ENCODE measurements at regions not wholly inside any gene's neighbourhood (a gene's known extent, or its start where the extent isn't known, plus 50 kb on each side); places are given as distances from the start of the nearest gene placed in this dataset.

DNA sequence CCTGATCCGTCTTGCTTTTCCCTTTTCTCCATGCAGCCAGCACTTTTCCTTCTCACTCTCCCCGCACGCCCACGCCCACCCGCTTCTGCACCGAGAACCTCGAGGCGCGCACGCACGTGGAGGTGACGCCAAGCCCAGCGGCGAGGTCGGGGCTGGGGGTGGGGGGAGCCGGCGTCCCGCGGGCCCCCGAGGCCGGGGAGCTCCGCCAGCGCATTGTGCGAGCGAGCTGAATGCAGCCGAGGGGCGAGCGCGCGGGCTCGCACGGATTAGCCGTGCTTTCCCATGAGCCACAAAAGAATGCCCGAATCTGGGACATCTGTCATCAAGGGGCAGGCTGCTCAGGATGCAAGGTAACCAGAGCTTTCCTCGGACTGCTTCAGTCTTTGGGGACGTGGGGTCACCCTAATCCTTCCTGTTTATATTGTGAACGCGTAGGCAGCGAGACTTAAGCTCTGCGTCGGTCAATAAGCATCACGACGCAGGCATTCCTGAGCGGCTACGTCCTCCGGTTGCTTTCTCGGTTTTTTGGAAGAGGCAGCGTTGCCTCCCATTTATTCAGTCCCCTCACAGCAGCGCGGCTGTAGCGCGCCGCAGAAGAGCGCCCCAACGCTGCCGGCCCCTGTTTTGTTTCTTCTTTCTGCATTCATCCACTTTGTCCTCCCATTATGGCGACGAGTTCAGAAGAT is 67.3 kb upstream of the AKT3 start:
- H3K9me3 Mint-ChIP-seq = no peaks in the 10 kb centered on the region
- H3K4me1 Mint-ChIP-seq = peaks cover 5% of the 10 kb centered on the region
- H3K27ac Mint-ChIP-seq = no peak overlapping the region
- TF ChIP-seq, protein P1, sequence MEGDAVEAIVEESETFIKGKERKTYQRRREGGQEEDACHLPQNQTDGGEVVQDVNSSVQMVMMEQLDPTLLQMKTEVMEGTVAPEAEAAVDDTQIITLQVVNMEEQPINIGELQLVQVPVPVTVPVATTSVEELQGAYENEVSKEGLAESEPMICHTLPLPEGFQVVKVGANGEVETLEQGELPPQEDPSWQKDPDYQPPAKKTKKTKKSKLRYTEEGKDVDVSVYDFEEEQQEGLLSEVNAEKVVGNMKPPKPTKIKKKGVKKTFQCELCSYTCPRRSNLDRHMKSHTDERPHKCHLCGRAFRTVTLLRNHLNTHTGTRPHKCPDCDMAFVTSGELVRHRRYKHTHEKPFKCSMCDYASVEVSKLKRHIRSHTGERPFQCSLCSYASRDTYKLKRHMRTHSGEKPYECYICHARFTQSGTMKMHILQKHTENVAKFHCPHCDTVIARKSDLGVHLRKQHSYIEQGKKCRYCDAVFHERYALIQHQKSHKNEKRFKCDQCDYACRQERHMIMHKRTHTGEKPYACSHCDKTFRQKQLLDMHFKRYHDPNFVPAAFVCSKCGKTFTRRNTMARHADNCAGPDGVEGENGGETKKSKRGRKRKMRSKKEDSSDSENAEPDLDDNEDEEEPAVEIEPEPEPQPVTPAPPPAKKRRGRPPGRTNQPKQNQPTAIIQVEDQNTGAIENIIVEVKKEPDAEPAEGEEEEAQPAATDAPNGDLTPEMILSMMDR (IDR thresholded peaks at IDR 0.05; ENCODE audit: unreplicated experiment in 3 of 3) = no peak
- peak overlapping the region; percentile 76 to 79 (median 77) for H3K4me3 Mint-ChIP-seq
- H3K27me3 Mint-ChIP-seq (ENCODE audit: low read depth) = peaks cover 83% of the 10 kb centered on the region
- H3K36me3 Mint-ChIP-seq (ENCODE audit: low read depth) = no peaks in the 10 kb centered on the region

DNA sequence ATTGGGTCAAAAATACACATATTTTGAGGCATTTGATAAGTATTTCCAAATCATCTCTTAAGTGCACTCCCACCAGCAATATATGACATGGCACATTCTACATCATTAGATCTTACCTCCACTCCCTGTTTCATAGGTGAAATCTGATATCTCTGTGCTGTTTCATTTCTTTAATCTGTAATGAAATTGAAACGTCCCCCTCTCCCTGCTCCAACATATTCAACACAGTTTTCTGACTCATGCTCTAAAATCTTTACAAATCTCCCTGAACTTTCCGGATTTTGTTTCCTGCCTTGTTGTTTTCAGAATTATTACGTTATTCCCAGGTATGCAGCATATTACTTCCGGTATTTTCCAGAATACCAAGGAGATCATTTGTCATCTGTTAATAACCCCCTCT is 66.1 kb upstream of the AKT3 start:
- Mint-ChIP-seq H3K4me1 (peaks cover 5% of the 10 kb centered on the region), H3K27ac (no peak overlapping the region), H3K9me3 (peaks cover 2% of the 10 kb centered on the region), H3K4me3 (peak overlapping the region in 1 of 3 experiments; percentile 27), H3K36me3 (ENCODE audit: low read depth) (no peaks in the 10 kb centered on the region), H3K27me3 (ENCODE audit: low read depth) (peaks cover 73% of the 10 kb centered on the region)
- TF ChIP-seq, protein P1 (IDR thresholded peaks at IDR 0.05; ENCODE audit: unreplicated experiment in 3 of 3) = no peak

DNA sequence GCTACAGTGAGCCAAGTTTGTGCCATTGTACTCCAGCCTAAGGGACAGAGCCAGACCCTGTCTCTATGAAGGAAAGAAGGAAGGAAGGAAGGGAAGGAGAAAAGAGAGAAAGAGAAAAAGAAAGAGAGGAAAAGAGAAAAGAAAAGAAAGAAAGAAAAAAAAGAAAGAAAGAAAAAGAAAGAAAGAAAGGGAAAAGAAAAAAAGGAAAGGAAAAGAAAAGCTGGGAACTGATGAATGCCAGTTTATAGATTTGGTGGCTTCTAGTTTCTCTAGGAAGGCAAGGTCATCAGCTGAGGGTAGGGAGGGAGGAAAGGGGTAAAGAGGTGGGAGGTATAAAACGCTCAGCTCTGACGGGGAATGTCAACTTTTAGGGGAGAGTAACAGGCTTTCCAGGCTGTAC is 62.3 kb upstream of the AKT3 start:
- no peaks in the 10 kb centered on the region for H3K36me3 Mint-ChIP-seq (ENCODE audit: low read depth)
- H3K4me3 Mint-ChIP-seq = no peak overlapping the region
- no peaks in the 10 kb centered on the region for H3K4me1 Mint-ChIP-seq
- peaks cover 2% of the 10 kb centered on the region for H3K9me3 Mint-ChIP-seq
- peaks cover 57% of the 10 kb centered on the region for H3K27me3 Mint-ChIP-seq (ENCODE audit: low read depth)
- TF ChIP-seq, protein P1 (IDR thresholded peaks at IDR 0.05; ENCODE audit: unreplicated experiment in 3 of 3) = no peak
- H3K27ac Mint-ChIP-seq = no peak overlapping the region

DNA sequence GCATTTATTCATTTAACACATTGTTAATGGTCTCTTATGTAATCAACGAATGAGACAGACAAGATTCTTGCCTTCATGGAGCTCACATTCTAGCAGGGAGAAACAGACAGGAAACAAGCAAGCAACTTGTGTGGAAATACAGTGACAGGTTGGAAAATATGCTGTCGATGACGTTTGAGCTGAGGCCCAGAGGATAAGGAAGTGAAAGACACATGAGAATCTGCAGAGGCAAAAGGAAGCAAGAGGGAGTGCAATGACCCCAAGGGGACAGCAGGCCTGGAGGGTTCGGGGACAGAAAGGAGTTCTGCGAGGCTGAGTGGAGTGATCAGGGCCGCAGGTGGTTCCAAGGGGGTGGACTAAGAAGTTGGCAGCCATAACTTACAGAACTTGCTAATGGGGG is 60.6 kb upstream of the AKT3 start:
- peaks cover 46% of the 10 kb centered on the region for H3K27me3 Mint-ChIP-seq (ENCODE audit: low read depth)
- H3K4me3 Mint-ChIP-seq = no peak overlapping the region
- H3K4me1 Mint-ChIP-seq = no peaks in the 10 kb centered on the region
- H3K27ac Mint-ChIP-seq = no peak overlapping the region
- peaks cover 2% of the 10 kb centered on the region for H3K9me3 Mint-ChIP-seq
- TF ChIP-seq, protein P1 (IDR thresholded peaks at IDR 0.05; ENCODE audit: unreplicated experiment in 3 of 3) = no peak
- H3K36me3 Mint-ChIP-seq (ENCODE audit: low read depth) = no peaks in the 10 kb centered on the region

DNA sequence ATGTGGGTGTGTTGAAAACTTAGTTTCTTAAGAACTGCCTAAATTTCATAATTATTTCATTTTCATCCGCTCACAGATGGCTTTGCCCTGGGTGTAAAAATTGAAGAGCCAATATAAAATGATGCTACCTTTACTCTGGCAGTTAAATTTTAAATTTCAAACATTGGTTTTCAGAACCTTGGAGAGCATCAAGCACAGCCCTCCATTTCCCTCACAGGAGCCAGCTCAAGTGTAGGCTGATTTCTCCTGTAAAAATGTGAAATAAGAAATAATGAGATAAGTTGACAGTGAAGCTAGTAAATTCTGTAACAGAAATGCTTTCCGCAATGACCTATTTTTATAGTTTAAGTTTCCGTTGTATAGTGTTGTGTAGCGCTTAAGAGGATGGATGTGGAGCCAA is 53.9 kb upstream of the AKT3 start:
- H3K27me3 Mint-ChIP-seq (ENCODE audit: low read depth) = peaks cover 25% of the 10 kb centered on the region
- no peaks in the 10 kb centered on the region for H3K4me1 Mint-ChIP-seq
- no peak overlapping the region for H3K27ac Mint-ChIP-seq
- no peak overlapping the region for H3K4me3 Mint-ChIP-seq
- no peaks in the 10 kb centered on the region for H3K9me3 Mint-ChIP-seq
- no peaks in the 10 kb centered on the region for H3K36me3 Mint-ChIP-seq (ENCODE audit: low read depth)
- TF ChIP-seq, protein P1 (IDR thresholded peaks at IDR 0.05; ENCODE audit: unreplicated experiment in 3 of 3) = no peak

DNA sequence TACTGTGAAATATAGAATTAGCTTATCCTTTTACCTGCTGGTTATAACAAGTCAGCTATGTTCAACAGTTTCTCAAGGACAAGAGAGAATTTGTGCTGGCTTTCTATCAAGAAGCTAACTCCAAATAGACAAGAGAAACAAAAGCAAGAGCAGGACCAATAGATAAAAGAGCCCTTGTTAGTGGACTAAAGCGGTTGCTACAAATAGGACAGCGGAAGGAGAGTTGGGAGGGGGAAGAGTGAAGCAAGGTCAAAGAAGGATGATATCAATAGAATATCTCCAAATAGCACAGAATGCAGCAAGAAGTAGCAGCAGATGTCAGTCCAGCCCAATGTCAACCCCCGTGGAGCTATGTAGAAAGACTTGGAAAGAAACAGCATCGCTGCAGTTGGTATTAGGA is 53.0 kb upstream of the AKT3 start:
- Mint-ChIP-seq H3K27ac (no peak overlapping the region), H3K4me3 (no peak overlapping the region), H3K9me3 (no peaks in the 10 kb centered on the region), H3K27me3 (ENCODE audit: low read depth) (peaks cover 23% of the 10 kb centered on the region), H3K36me3 (ENCODE audit: low read depth) (no peaks in the 10 kb centered on the region), H3K4me1 (no peaks in the 10 kb centered on the region)
- TF ChIP-seq, protein P1 (IDR thresholded peaks at IDR 0.05; ENCODE audit: unreplicated experiment in 3 of 3) = no peak
